Liver (tissue), 8 donors: ENCODE measurements at regions not wholly inside any gene's neighbourhood (a gene's known extent, or its start where the extent isn't known, plus 50 kb on each side); places are given as distances from the start of the nearest gene placed in this dataset.
A peak's percentile ranks its signal among the peaks of the same experiment; 100 is the strongest.

ENCODE experiments used
- DNase-seq: peaks from one replicate; pipeline ENCODE4 v3.0.0-alpha.2; 2017; ENCODE audit warnings: low spot score
- H3K27ac ChIP-seq, 2 donors: one replicate each; pipeline ENCODE4 v1.7.0; 2013; ENCODE audit warnings: inconsistent platforms in 2 of 2, low read length in 2 of 2, control low read depth in 1 of 2, low read depth in 1 of 2, mild to moderate bottlenecking in 1 of 2
- H3K27me3 ChIP-seq, 4 donors: one replicate each; pipeline versions ENCODE4 v1.6.1 to v1.7.0; 2013; ENCODE audit warnings: low read length in 3 of 4, inconsistent platforms in 1 of 4, mild to moderate bottlenecking in 1 of 4, moderate library complexity in 1 of 4; ENCODE audit not compliant: control insufficient read depth in 4 of 4, insufficient read depth in 4 of 4
- H3K36me3 ChIP-seq, 4 donors: one replicate each; pipeline versions ENCODE4 v1.6.1 to v1.7.0; 2013; ENCODE audit warnings: low read length in 3 of 4, mild to moderate bottlenecking in 3 of 4, low read depth in 1 of 4, moderate library complexity in 1 of 4; ENCODE audit not compliant: control insufficient read depth in 4 of 4, insufficient read depth in 3 of 4
- H3K4me1 ChIP-seq, 4 donors: one replicate each; pipeline versions ENCODE4 v1.6.1 to v1.7.0; 2013; ENCODE audit warnings: low read length in 3 of 4, mild to moderate bottlenecking in 3 of 4, moderate library complexity in 1 of 4; ENCODE audit not compliant: control insufficient read depth in 4 of 4, insufficient read depth in 4 of 4
- H3K4me3 ChIP-seq, 3 donors: one replicate each; pipeline versions ENCODE4 v1.6.1 to v1.7.0; 2013; ENCODE audit warnings: low read length in 3 of 3, control low read depth in 1 of 3, low read depth in 1 of 3, mild to moderate bottlenecking in 1 of 3
- H3K9ac ChIP-seq, 2 donors: one replicate each; pipeline ENCODE4 v1.7.0; 2013; ENCODE audit warnings: low read length in 2 of 2, mild to moderate bottlenecking in 2 of 2, moderate library complexity in 2 of 2, control low read depth in 1 of 2, low read depth in 1 of 2
- H3K9me3 ChIP-seq, 4 donors: one replicate each; pipeline versions ENCODE4 v1.6.1 to v1.7.0; 2013; ENCODE audit warnings: low read length in 3 of 4; ENCODE audit not compliant: control insufficient read depth in 4 of 4
- FOXA1 ChIP-seq: IDR thresholded peaks from 2 replicates; pipeline ENCODE4 v1.6.1; 2016; ENCODE audit warnings: antibody characterized with exemption
- FOXA2 ChIP-seq: IDR thresholded peaks from 2 replicates; pipeline ENCODE4 v1.6.1; 2016; ENCODE audit warnings: antibody characterized with exemption
- GABPA ChIP-seq, 2 donors: IDR thresholded peaks in 1 of 2; conservative IDR thresholded peaks in 1 of 2; 2 replicates each; pipeline ENCODE4 v1.6.1; 2016; ENCODE audit warnings: antibody characterized with exemption in 2 of 2, mild to moderate bottlenecking in 1 of 2, moderate library complexity in 1 of 2
- HNF4A ChIP-seq, 2 donors: conservative IDR thresholded peaks; 2 replicates each; pipeline ENCODE4 v1.6.1; 2016; ENCODE audit warnings: antibody characterized with exemption in 2 of 2, mild to moderate bottlenecking in 2 of 2
- HNF4G ChIP-seq: IDR thresholded peaks from 2 replicates; pipeline ENCODE4 v1.6.1; 2016; ENCODE audit warnings: antibody characterized with exemption
- NR2F2 ChIP-seq: IDR thresholded peaks from 2 replicates; pipeline ENCODE4 v1.6.1; 2016; ENCODE audit warnings: antibody characterized with exemption
- RAD21 ChIP-seq, 2 donors: IDR thresholded peaks; 2 replicates each; pipeline ENCODE4 v1.6.1; 2016; ENCODE audit warnings: antibody characterized with exemption in 2 of 2, mild to moderate bottlenecking in 2 of 2
- RXRA ChIP-seq, 2 donors: IDR thresholded peaks; 2 replicates each; pipeline ENCODE4 v1.6.1; 2017 to 2018; ENCODE audit warnings: antibody characterized with exemption in 2 of 2, mild to moderate bottlenecking in 1 of 2
- SP1 ChIP-seq: IDR thresholded peaks from 2 replicates; pipeline ENCODE4 v1.6.1; 2018; ENCODE audit warnings: antibody characterized with exemption, mild to moderate bottlenecking
- TAF1 ChIP-seq: conservative IDR thresholded peaks from 2 replicates; pipeline ENCODE4 v1.6.1; 2016; ENCODE audit warnings: antibody characterized with exemption, mild to moderate bottlenecking
- YY1 ChIP-seq: IDR thresholded peaks from 2 replicates; pipeline ENCODE4 v1.6.1; 2016; ENCODE audit warnings: antibody characterized with exemption, mild to moderate bottlenecking
- WGBS: extraction: QIAGEN DNeasy Blood & Tissue Kit; methylation state at CpG from one replicate; pipeline ENCODE4 v1.1.7; 2013; 5-methylcytosine and 5-hydroxymethylcytosine counted together
- TF ChIP-seq, protein P1 (sequence below): IDR thresholded peaks from 2 replicates; pipeline ENCODE4 v1.6.1; 2016; ENCODE audit warnings: antibody characterized with exemption
- TF ChIP-seq, protein P2 (sequence below): IDR thresholded peaks from 2 replicates; pipeline ENCODE4 v1.6.1; 2016; ENCODE audit warnings: antibody characterized with exemption, mild to moderate bottlenecking
- TF ChIP-seq, protein P3 (sequence below): IDR thresholded peaks from 2 replicates; pipeline ENCODE4 v1.6.1; 2016; ENCODE audit warnings: antibody characterized with exemption
- TF ChIP-seq, protein P4 (sequence below): fragments of 150-350 bp; IDR thresholded peaks from 2 replicates; pipeline ENCODE4 v1.5.1; 2017; ENCODE audit warnings: improper control_type of control experiment, low read depth, low read length; ENCODE audit not compliant: missing input control
- donor health status: healthy.
- donor health status: healthy.
- donor health status: healthy.
- donor health status: healthy.
- donor health status: healthy.

DNA sequence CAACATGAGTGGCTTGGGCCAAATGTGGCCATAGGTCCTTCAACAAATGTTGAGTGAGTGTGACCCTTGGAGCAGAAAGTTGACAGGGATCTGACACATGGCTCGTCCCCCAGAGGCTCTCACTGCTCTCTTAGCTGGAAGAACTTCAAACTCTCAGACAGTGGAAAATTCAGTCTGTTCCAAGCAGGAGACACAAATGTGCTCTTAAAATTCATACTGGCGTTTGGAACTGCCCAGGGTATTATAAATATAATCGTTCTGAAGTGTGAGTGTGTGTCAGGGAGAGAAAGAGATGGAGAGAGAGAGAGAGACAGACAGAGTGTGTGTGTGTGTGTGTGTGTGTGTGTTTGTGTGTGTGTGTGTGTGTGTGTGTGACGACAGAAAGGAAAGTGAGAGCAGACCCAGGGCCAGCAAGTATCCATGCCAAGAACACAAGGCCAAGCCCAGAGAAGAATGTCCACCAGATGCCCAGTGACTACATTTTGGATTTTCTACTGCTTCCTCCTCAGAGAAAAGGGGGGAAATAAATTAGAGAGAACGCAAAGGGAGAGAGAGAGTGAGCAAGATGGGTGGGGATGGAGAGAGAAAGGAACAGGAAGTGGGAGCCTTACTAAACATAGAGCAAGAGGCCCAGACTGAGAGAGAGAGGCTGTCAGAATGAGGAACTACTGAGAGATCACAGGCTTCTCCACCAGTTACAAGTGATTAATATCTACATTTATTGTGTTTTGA, 193.6 kb upstream of the NUDT4 start:
- TF ChIP-seq FOXA2 (no peak), FOXA1 (no peak), GABPA (IDR thresholded peaks at IDR 0.05 in 1 of 2, conservative IDR thresholded peaks at IDR 0.05 in 1 of 2) (no peak), NR2F2 (peak; percentile 49), SP1 (peak; percentile 18), RXRA (IDR thresholded peaks at IDR 0.05) (peak in 1 of 2 donors; percentile 6), RAD21 (IDR thresholded peaks at IDR 0.05) (peak in 1 of 2 donors; percentile 23)
- TF ChIP-seq, protein P1, sequence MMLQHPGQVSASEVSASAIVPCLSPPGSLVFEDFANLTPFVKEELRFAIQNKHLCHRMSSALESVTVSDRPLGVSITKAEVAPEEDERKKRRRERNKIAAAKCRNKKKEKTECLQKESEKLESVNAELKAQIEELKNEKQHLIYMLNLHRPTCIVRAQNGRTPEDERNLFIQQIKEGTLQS, result no peak
- no peak overlapping the region for H3K4me3 ChIP-seq
- no peaks in the 10 kb centered on the region for H3K4me1 ChIP-seq
- no peaks in the 10 kb centered on the region for H3K9me3 ChIP-seq
- H3K27me3 ChIP-seq, result no peaks in the 10 kb centered on the region
- no peak overlapping the region for H3K9ac ChIP-seq
- 57% methylated on average over 5 of the region's 5 CpGs for WGBS
- peak overlapping the region in 1 of 2 donors; percentile 9 for H3K27ac ChIP-seq
- no peak for DNase-seq
- no peaks in the 10 kb centered on the region for H3K36me3 ChIP-seq

DNA sequence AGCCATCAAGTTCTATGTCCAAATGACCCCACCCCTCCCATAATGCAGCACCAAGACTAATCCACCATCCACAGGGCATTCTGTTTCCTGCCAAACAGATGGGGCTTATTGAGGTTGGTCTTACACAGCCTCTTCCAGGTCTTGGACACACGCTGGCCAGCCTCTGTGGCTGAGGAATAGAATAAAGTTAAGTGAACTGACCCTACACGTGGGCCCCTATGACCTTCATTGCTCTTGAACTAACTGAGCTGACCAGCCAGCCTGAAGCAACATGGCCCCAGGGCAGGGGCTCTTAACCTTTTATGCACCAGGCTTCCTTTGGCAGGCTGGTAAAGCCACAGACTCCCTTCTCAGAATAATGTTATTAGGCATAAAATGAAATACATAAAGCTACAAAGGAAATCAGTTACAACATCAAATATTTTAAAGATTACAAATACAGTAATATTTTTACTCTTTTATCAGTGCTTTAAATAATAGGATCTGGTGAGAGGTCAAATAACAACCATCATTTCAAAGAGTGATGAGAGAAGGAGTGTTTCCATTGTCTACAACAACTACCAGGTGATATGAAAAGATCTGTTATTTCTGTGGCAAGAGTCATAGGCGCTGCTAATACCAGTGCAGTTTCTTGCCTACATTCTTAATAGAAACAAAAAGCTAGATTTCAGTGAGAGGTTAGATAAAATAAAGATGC, 192.9 kb upstream of the NUDT4 start:
- WGBS, result 82% methylated on average over 3 of the region's 3 CpGs
- Histone ChIP-seq H3K9me3 (no peaks in the 10 kb centered on the region), H3K4me1 (no peaks in the 10 kb centered on the region), H3K27me3 (no peaks in the 10 kb centered on the region), H3K9ac (no peak overlapping the region), H3K36me3 (no peaks in the 10 kb centered on the region), H3K27ac (peak overlapping the region in 1 of 2 donors; percentile 9), H3K4me3 (no peak overlapping the region)
- no peak for DNase-seq
- TF ChIP-seq YY1 (no peak), FOXA1 (no peak), GABPA (IDR thresholded peaks at IDR 0.05 in 1 of 2, conservative IDR thresholded peaks at IDR 0.05 in 1 of 2) (no peak), SP1 (no peak), RAD21 (IDR thresholded peaks at IDR 0.05) (no peak), FOXA2 (no peak), NR2F2 (no peak)
- TF ChIP-seq, protein P2, sequence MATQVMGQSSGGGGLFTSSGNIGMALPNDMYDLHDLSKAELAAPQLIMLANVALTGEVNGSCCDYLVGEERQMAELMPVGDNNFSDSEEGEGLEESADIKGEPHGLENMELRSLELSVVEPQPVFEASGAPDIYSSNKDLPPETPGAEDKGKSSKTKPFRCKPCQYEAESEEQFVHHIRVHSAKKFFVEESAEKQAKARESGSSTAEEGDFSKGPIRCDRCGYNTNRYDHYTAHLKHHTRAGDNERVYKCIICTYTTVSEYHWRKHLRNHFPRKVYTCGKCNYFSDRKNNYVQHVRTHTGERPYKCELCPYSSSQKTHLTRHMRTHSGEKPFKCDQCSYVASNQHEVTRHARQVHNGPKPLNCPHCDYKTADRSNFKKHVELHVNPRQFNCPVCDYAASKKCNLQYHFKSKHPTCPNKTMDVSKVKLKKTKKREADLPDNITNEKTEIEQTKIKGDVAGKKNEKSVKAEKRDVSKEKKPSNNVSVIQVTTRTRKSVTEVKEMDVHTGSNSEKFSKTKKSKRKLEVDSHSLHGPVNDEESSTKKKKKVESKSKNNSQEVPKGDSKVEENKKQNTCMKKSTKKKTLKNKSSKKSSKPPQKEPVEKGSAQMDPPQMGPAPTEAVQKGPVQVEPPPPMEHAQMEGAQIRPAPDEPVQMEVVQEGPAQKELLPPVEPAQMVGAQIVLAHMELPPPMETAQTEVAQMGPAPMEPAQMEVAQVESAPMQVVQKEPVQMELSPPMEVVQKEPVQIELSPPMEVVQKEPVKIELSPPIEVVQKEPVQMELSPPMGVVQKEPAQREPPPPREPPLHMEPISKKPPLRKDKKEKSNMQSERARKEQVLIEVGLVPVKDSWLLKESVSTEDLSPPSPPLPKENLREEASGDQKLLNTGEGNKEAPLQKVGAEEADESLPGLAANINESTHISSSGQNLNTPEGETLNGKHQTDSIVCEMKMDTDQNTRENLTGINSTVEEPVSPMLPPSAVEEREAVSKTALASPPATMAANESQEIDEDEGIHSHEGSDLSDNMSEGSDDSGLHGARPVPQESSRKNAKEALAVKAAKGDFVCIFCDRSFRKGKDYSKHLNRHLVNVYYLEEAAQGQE, result no peak
- TF ChIP-seq, protein P3, sequence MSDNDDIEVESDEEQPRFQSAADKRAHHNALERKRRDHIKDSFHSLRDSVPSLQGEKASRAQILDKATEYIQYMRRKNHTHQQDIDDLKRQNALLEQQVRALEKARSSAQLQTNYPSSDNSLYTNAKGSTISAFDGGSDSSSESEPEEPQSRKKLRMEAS, result no peak

DNA sequence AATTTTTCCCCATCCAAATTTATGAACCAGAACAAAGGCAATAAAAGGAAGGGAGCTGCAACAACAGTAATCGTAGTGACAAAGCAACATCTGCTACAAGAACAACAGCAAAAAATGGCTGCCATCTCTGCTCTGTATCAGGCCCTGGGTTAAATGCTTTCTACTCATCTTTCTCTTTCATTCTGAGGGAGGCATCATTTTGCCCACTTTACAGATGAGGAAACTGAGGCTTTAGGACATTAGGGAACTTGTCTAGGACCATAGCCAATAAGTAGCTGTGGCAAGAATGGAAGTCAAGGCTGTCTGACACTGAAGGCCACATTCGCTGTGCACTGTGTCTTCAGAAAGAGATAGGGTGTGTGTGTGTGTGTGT, 192.4 kb upstream of the NUDT4 start:
- no peak overlapping the region for H3K9ac ChIP-seq
- whole genome bisulfite sequencing, result 92% methylated on average over 2 of the region's 2 CpGs
- H3K4me1 ChIP-seq, result no peaks in the 10 kb centered on the region
- TF ChIP-seq, protein P4, sequence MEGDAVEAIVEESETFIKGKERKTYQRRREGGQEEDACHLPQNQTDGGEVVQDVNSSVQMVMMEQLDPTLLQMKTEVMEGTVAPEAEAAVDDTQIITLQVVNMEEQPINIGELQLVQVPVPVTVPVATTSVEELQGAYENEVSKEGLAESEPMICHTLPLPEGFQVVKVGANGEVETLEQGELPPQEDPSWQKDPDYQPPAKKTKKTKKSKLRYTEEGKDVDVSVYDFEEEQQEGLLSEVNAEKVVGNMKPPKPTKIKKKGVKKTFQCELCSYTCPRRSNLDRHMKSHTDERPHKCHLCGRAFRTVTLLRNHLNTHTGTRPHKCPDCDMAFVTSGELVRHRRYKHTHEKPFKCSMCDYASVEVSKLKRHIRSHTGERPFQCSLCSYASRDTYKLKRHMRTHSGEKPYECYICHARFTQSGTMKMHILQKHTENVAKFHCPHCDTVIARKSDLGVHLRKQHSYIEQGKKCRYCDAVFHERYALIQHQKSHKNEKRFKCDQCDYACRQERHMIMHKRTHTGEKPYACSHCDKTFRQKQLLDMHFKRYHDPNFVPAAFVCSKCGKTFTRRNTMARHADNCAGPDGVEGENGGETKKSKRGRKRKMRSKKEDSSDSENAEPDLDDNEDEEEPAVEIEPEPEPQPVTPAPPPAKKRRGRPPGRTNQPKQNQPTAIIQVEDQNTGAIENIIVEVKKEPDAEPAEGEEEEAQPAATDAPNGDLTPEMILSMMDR, result no peak
- TF ChIP-seq, protein P3, result no peak
- TF ChIP-seq HNF4A (conservative IDR thresholded peaks at IDR 0.05) (no peak), HNF4G (no peak), FOXA1 (no peak), GABPA (IDR thresholded peaks at IDR 0.05 in 1 of 2, conservative IDR thresholded peaks at IDR 0.05 in 1 of 2) (no peak), NR2F2 (no peak), TAF1 (no peak), RAD21 (IDR thresholded peaks at IDR 0.05) (no peak), FOXA2 (no peak), RXRA (IDR thresholded peaks at IDR 0.05) (no peak)
- H3K27ac ChIP-seq, result no peak overlapping the region
- H3K27me3 ChIP-seq, result no peaks in the 10 kb centered on the region
- no peak for DNase-seq
- H3K4me3 ChIP-seq, result no peak overlapping the region
- H3K9me3 ChIP-seq, result no peaks in the 10 kb centered on the region
- no peaks in the 10 kb centered on the region for H3K36me3 ChIP-seq
